GM12891 (cell line): ENCODE measurements at regions not wholly inside any gene's neighbourhood (a gene's known extent, or its start where the extent isn't known, plus 50 kb on each side); places are given as distances from the start of the nearest gene placed in this dataset.

ENCODE experiments used
- POLR2A ChIP-seq: IDR thresholded peaks from 2 replicates; pipeline ENCODE4 v1.6.1; 2011; ENCODE audit warnings: low read depth, low read length, control low read depth
- POLR2AphosphoS5 ChIP-seq: IDR thresholded peaks from 2 replicates; pipeline ENCODE4 v1.6.1; 2011; ENCODE audit warnings: low read depth, low read length, control low read depth
- SPI1 ChIP-seq: IDR thresholded peaks from 2 replicates; pipeline ENCODE4 v1.6.1; 2011; ENCODE audit warnings: low read depth, low read length, control low read depth
- TAF1 ChIP-seq: IDR thresholded peaks from 2 replicates; pipeline ENCODE4 v1.6.1; 2011; ENCODE audit warnings: low read depth, low read length, control low read depth

- TF ChIP-seq POLR2AphosphoS5 = no peak
- TF ChIP-seq TAF1 = no peak
- no peak for TF ChIP-seq POLR2A
- TF ChIP-seq SPI1 = no peak
These were observed 260.1 kb upstream of the GIMD1 start for GRCh38 chr4:106628586-106629267.
